Ishikawa (cell line): ENCODE measurements at regions not wholly inside any gene's neighbourhood (a gene's known extent, or its start where the extent isn't known, plus 50 kb on each side); places are given as distances from the start of the nearest gene placed in this dataset.

ENCODE experiments used
- CEBPB ChIP-seq: IDR thresholded peaks from 2 replicates; pipeline ENCODE4 v1.6.1; 2012
- CREB1 ChIP-seq: IDR thresholded peaks from 2 replicates; pipeline ENCODE4 v1.6.1; 2012; ENCODE audit warnings: low read depth
- EGR1 ChIP-seq: IDR thresholded peaks from 2 replicates; pipeline ENCODE4 v1.6.1; 2012
- EP300 ChIP-seq: IDR thresholded peaks from 2 replicates; pipeline ENCODE4 v1.6.1; 2012; ENCODE audit warnings: borderline replicate concordance
- FOXM1 ChIP-seq: IDR thresholded peaks from 2 replicates; pipeline ENCODE4 v1.6.1; 2012; ENCODE audit warnings: low read depth, borderline replicate concordance
- MAX ChIP-seq: IDR thresholded peaks from 2 replicates; pipeline ENCODE4 v1.6.1; 2012
- NFIC ChIP-seq: IDR thresholded peaks from 2 replicates; pipeline ENCODE4 v1.6.1; 2012
- RAD21 ChIP-seq: IDR thresholded peaks from 2 replicates; pipeline ENCODE4 v1.6.1; 2012; ENCODE audit warnings: low read depth
- REST ChIP-seq: IDR thresholded peaks from 2 replicates; pipeline ENCODE4 v1.6.1; 2012; ENCODE audit warnings: low read depth, mild to moderate bottlenecking
- TAF1 ChIP-seq: IDR thresholded peaks from 2 replicates; pipeline ENCODE4 v1.6.1; 2012; ENCODE audit warnings: low read depth, mild to moderate bottlenecking
- TCF12 ChIP-seq: IDR thresholded peaks from 2 replicates; pipeline ENCODE4 v1.6.1; 2012; ENCODE audit warnings: low read depth
- TEAD4 ChIP-seq: IDR thresholded peaks from 2 replicates; pipeline ENCODE4 v1.6.1; 2012
- USF1 ChIP-seq: IDR thresholded peaks from 2 replicates; pipeline ENCODE4 v1.6.1; 2012
- YY1 ChIP-seq: IDR thresholded peaks from 2 replicates; pipeline ENCODE4 v1.6.1; 2012; ENCODE audit warnings: low read depth
- ZBTB7A ChIP-seq: IDR thresholded peaks from 2 replicates; pipeline ENCODE4 v1.6.1; 2012; ENCODE audit warnings: low read depth

- TF ChIP-seq NFIC (no peak), RAD21 (no peak), REST (no peak), EGR1 (no peak), USF1 (no peak), CEBPB (no peak), TEAD4 (no peak), MAX (no peak), TCF12 (no peak), ZBTB7A (no peak), TAF1 (no peak), CREB1 (no peak), YY1 (no peak), EP300 (no peak), FOXM1 (no peak)
Measured at GRCh38 chr3:20458994-20459716, 273.1 kb upstream of the SGO1 start.

- TF ChIP-seq CEBPB (no peak), USF1 (no peak), TEAD4 (no peak), YY1 (no peak), RAD21 (no peak), ZBTB7A (no peak)
Measured at GRCh38 chr3:20456511-20456910, 270.5 kb upstream of the SGO1 start.

GRCh38 chr3:20451170-20451569 lies 265.2 kb upstream of the SGO1 start:
- TF ChIP-seq EGR1 (no peak), EP300 (no peak), USF1 (no peak), REST (no peak), CREB1 (no peak), FOXM1 (no peak), RAD21 (no peak)

GRCh38 chr3:20450611-20451010 lies 264.6 kb upstream of the SGO1 start:
- TF ChIP-seq FOXM1: no peak

GRCh38 chr3:20442846-20443245 lies 256.8 kb upstream of the SGO1 start:
- TF ChIP-seq TEAD4 (no peak), NFIC (no peak), CEBPB (no peak)

GRCh38 chr3:20425138-20425537 lies 239.1 kb upstream of the SGO1 start:
- no peak for TF ChIP-seq YY1
- TF ChIP-seq RAD21: no peak

- no peak for TF ChIP-seq TCF12
Measured at GRCh38 chr3:20424086-20424485, 238.1 kb upstream of the SGO1 start.
